Endothelial cell (in vitro differentiated cells): ENCODE measurements at regions not wholly inside any gene's neighbourhood (a gene's known extent, or its start where the extent isn't known, plus 50 kb on each side); places are given as distances from the start of the nearest gene placed in this dataset.

Experiments used
- DNase-seq: peaks from one replicate; pipeline ENCODE4 v3.0.0; 2021; ENCODE audit warnings: low spot score
- H3K27ac Mint-ChIP-seq: one replicate; pipeline ENCODE4 v1.8.0; 2021; ENCODE audit warnings: mixed read lengths, inconsistent platforms; ENCODE audit not compliant: unreplicated experiment
- H3K27me3 Mint-ChIP-seq: one replicate; pipeline ENCODE4 v1.8.0; 2021; ENCODE audit warnings: mild to moderate bottlenecking, moderate library complexity, mixed read lengths, inconsistent platforms; ENCODE audit not compliant: unreplicated experiment
- H3K36me3 Mint-ChIP-seq: one replicate; pipeline ENCODE4 v1.8.0; 2021; ENCODE audit warnings: mild to moderate bottlenecking, low read depth, mixed read lengths, inconsistent platforms; ENCODE audit not compliant: unreplicated experiment
- H3K4me1 Mint-ChIP-seq: one replicate; pipeline ENCODE4 v1.8.0; 2021; ENCODE audit warnings: mild to moderate bottlenecking, mixed read lengths, inconsistent platforms; ENCODE audit not compliant: unreplicated experiment
- H3K4me3 Mint-ChIP-seq: one replicate; pipeline ENCODE4 v1.8.0; 2021; ENCODE audit warnings: mild to moderate bottlenecking, mixed read lengths, inconsistent platforms; ENCODE audit not compliant: unreplicated experiment
- H3K9me3 Mint-ChIP-seq: one replicate; pipeline ENCODE4 v1.8.0; 2021; ENCODE audit warnings: mixed read lengths, inconsistent platforms; ENCODE audit not compliant: unreplicated experiment
- CTCF ChIP-seq: fragments of 200-600 bp; sonication (generic); IDR thresholded peaks from one replicate; pipeline ENCODE4 v1.5.0; 2021; ENCODE audit warnings: antibody characterized with exemption; ENCODE audit not compliant: unreplicated experiment

GRCh38 chr6:71391126-71391525, 102.5 kb downstream of the OGFRL1 start:
- TF ChIP-seq CTCF: no peak
- Mint-ChIP-seq H3K4me3 (no peak overlapping the region), H3K27ac (peak overlapping the region; percentile 27), H3K27me3 (peaks cover 2% of the 10 kb centered on the region), H3K36me3 (no peaks in the 10 kb centered on the region), H3K9me3 (no peaks in the 10 kb centered on the region), H3K4me1 (peaks cover 44% of the 10 kb centered on the region)
- no peak for DNase-seq

- Mint-ChIP-seq H3K4me3 (no peak overlapping the region), H3K27ac (no peak overlapping the region), H3K36me3 (no peaks in the 10 kb centered on the region), H3K4me1 (peaks cover 46% of the 10 kb centered on the region), H3K27me3 (peaks cover 2% of the 10 kb centered on the region), H3K9me3 (no peaks in the 10 kb centered on the region)
- TF ChIP-seq CTCF: no peak
- DNase-seq: no peak
These were observed 103.7 kb downstream of the OGFRL1 start for GRCh38 chr6:71392276-71392675.

GRCh38 chr6:71393471-71393870, 104.9 kb downstream of the OGFRL1 start:
- H3K36me3 Mint-ChIP-seq: peaks cover 5% of the 10 kb centered on the region
- H3K9me3 Mint-ChIP-seq: no peaks in the 10 kb centered on the region

GRCh38 chr6:71393981-71394432, 105.4 kb downstream of the OGFRL1 start:
- no peak for DNase-seq
- Mint-ChIP-seq H3K36me3 (peaks cover 5% of the 10 kb centered on the region), H3K4me1 (peaks cover 36% of the 10 kb centered on the region), H3K27me3 (peaks cover 2% of the 10 kb centered on the region), H3K4me3 (no peak overlapping the region), H3K27ac (no peak overlapping the region), H3K9me3 (no peaks in the 10 kb centered on the region)
- no peak for TF ChIP-seq CTCF

More at GRCh38 chr6:71393471-71393870, 104.9 kb downstream of the OGFRL1 start:
- no peak for TF ChIP-seq CTCF
- H3K27ac Mint-ChIP-seq: no peak overlapping the region
- H3K4me1 Mint-ChIP-seq: peaks cover 41% of the 10 kb centered on the region
- H3K4me3 Mint-ChIP-seq: no peak overlapping the region
- no peak for DNase-seq
- H3K27me3 Mint-ChIP-seq: peaks cover 2% of the 10 kb centered on the region

GRCh38 chr6:71394926-71395325, 106.3 kb downstream of the OGFRL1 start:
- Mint-ChIP-seq H3K27me3 (peaks cover 2% of the 10 kb centered on the region), H3K4me3 (no peak overlapping the region), H3K9me3 (no peaks in the 10 kb centered on the region), H3K36me3 (peaks cover 5% of the 10 kb centered on the region), H3K27ac (no peak overlapping the region), H3K4me1 (peaks cover 29% of the 10 kb centered on the region)
- TF ChIP-seq CTCF: no peak
- DNase-seq: no peak
